ENCODE measurements at regions not wholly inside any gene's neighbourhood (a gene's known extent, or its start where the extent isn't known, plus 50 kb on each side); places are given as distances from the start of the nearest gene placed in this dataset.

DNA sequence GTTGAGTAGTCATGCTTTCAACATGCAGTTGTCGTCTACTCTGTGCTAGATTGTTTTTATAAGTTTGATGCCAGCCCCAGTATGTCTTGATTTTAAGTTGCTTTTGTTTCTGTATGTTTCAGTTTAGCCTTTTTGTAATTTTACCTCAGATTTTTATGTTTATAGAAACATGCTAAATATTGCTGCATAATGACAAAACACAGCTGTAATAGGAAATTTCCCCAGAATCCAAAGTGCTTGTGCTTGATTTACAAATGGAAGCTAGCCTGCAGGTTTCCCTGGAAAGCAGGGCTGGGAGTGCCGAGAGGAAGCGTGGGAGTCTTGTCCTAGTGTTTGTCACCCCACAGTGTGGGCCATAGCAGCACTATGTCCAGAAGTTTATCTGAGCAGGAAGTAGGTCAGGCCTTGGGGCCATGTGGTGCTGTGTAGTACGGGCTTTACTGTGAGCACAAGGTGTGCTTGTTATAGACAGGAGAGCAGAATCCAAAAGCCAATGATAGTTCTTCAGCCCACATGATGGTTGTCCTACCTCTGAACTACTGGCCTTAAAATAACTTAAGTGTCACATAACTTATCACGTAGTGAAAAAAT lies 100.0 kb upstream of the NREP start:
- TF ChIP-seq, protein P1, sequence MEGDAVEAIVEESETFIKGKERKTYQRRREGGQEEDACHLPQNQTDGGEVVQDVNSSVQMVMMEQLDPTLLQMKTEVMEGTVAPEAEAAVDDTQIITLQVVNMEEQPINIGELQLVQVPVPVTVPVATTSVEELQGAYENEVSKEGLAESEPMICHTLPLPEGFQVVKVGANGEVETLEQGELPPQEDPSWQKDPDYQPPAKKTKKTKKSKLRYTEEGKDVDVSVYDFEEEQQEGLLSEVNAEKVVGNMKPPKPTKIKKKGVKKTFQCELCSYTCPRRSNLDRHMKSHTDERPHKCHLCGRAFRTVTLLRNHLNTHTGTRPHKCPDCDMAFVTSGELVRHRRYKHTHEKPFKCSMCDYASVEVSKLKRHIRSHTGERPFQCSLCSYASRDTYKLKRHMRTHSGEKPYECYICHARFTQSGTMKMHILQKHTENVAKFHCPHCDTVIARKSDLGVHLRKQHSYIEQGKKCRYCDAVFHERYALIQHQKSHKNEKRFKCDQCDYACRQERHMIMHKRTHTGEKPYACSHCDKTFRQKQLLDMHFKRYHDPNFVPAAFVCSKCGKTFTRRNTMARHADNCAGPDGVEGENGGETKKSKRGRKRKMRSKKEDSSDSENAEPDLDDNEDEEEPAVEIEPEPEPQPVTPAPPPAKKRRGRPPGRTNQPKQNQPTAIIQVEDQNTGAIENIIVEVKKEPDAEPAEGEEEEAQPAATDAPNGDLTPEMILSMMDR (conservative IDR thresholded peaks at IDR 0.05; ENCODE audit: low read length) = no peak
- no peak for TF ChIP-seq EZH2phosphoT487 (IDR thresholded peaks at IDR 0.05; ENCODE audit: borderline replicate concordance, low read depth, low read length)
